ACC112 (cell line): ENCODE measurements at regions not wholly inside any gene's neighbourhood (a gene's known extent, or its start where the extent isn't known, plus 50 kb on each side); places are given as distances from the start of the nearest gene placed in this dataset.

Source experiments
- H2AFZ ChIP-seq: fragments of 200-600 bp; sonication (generic); one replicate; pipeline ENCODE4 v1.6.0; 2017; ENCODE audit warnings: antibody characterized with exemption, low read length; ENCODE audit not compliant: unreplicated experiment
- H3K27ac ChIP-seq: fragments of 200-600 bp; sonication (generic); 2 replicates; pipeline ENCODE4 v1.5.1; 2014; ENCODE audit warnings: low read depth, mild to moderate bottlenecking, antibody characterized with exemption, low read length, moderate library complexity
- H3K27me3 ChIP-seq: fragments of 200-600 bp; sonication (generic); 2 replicates; pipeline ENCODE4 v1.6.1; 2014; ENCODE audit warnings: mild to moderate bottlenecking, antibody characterized with exemption, low read length, moderate library complexity, mixed read lengths; ENCODE audit not compliant: insufficient read depth
- H3K36me3 ChIP-seq: fragments of 200-600 bp; sonication (generic); 2 replicates; pipeline ENCODE4 v1.6.1; 2016; ENCODE audit warnings: mild to moderate bottlenecking, antibody characterized with exemption, low read length, moderate library complexity, mixed read lengths; ENCODE audit not compliant: insufficient read depth
- H3K4me1 ChIP-seq: fragments of 200-600 bp; sonication (generic); one replicate; pipeline ENCODE4 v1.6.1; 2016; ENCODE audit warnings: low read length, mixed read lengths; ENCODE audit not compliant: insufficient read depth, unreplicated experiment, control insufficient read depth
- H3K4me3 ChIP-seq: fragments of 200-600 bp; sonication (generic); 2 replicates; pipeline ENCODE4 v1.5.1; 2014; ENCODE audit warnings: mild to moderate bottlenecking, low read depth, low read length
- H3K79me2 ChIP-seq: fragments of 200-600 bp; sonication (generic); one replicate; pipeline ENCODE4 v1.6.0; 2016; ENCODE audit warnings: low read length; ENCODE audit not compliant: control insufficient read depth, unreplicated experiment, insufficient read depth

DNA sequence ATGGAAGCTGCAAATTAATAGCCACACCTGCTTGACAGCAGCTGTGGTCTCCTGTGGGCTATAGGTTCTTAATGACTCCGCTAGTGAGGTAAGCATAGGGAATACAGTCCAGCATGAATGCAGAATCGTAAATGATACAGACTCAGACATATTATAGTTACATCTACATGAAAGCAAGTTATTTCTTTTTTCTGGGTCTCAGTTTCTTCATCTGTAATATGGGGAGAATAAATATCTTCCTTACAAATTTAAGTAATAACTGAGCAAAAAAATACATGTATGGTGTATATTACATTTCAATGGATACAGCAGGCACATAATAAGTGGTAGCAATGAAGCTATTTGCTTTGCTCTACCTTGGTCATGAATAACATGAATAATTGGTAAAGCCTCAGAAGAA, 245.9 kb upstream of the RHOBTB1 start:
- no peaks in the 10 kb centered on the region for H3K36me3 ChIP-seq
- no peak overlapping the region for H3K4me3 ChIP-seq
- H3K79me2 ChIP-seq = no peaks in the 10 kb centered on the region
- no peaks in the 10 kb centered on the region for H3K27me3 ChIP-seq
- no peak overlapping the region for H3K27ac ChIP-seq
- H2AFZ ChIP-seq = no peak overlapping the region
- no peaks in the 10 kb centered on the region for H3K4me1 ChIP-seq

DNA sequence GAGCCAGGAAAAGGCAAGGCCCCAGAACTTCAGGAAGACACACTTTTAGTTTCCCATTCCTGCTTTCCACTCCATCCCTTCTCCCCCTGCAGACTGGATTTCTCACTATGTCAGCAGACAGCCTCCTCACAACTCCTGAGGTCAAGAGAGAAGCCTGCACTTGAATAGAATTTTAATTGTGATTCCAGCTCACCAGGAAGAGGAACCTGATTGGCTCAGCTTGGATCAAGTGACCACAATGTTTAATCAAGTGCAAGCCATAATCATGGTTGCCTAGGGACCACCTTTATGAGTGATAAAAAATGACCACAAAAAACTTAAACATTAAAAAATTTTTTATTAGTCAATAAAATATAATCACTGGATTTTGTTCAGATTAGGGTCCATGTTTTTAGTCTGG, 244.7 kb upstream of the RHOBTB1 start:
- Histone ChIP-seq H3K79me2 (no peaks in the 10 kb centered on the region), H3K4me1 (no peaks in the 10 kb centered on the region), H3K27ac (no peak overlapping the region), H3K27me3 (peaks cover 2% of the 10 kb centered on the region; the same call in 1 of the 2 replicates), H2AFZ (no peak overlapping the region), H3K4me3 (no peak overlapping the region), H3K36me3 (no peaks in the 10 kb centered on the region)

DNA sequence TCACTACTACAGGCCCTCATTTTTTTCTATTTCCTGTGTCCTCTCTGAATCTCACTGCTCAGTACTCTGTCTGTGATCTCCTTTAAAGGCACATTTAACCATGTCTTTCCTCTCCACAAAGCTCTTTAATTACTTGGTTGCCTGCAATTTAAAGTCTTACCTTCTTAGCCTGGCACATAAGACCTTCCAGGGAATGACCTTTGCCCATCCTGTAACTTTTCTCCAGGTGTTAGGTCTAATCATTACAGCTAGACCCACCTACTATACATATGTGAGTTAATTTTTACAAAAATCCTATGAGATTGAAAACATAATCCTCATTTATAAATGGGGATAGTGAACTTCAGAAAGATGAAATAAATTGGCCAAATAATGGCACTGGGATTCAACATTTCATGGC, 244.1 kb upstream of the RHOBTB1 start:
- Histone ChIP-seq H3K27me3 (peaks cover 7% of the 10 kb centered on the region; the same call in 1 of the 2 replicates), H3K4me3 (no peak overlapping the region), H3K79me2 (no peaks in the 10 kb centered on the region), H3K27ac (no peak overlapping the region), H3K4me1 (no peaks in the 10 kb centered on the region), H2AFZ (no peak overlapping the region), H3K36me3 (no peaks in the 10 kb centered on the region)

DNA sequence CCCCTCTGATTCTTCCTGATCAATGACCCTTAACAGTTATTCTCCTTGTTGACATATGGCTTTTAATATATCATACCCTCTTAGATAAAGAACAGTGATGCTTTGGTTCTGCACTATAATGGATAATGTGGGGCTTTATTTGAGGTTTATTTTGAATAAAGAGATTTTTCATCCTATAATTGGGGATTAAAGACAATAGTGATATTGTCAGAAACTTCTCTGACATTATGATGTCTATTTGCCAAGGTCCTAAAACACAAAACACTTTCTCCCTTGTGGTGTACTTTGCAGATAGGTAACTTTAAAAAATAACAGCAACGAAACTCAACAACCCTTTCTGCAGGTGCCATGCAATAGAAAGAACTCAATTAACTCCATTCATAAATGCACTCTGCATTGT, 243.6 kb upstream of the RHOBTB1 start:
- H3K27me3 ChIP-seq = peaks cover 8% of the 10 kb centered on the region
- H3K4me1 ChIP-seq = no peaks in the 10 kb centered on the region
- H3K27ac ChIP-seq = no peak overlapping the region
- H2AFZ ChIP-seq = no peak overlapping the region
- no peaks in the 10 kb centered on the region for H3K36me3 ChIP-seq
- H3K4me3 ChIP-seq = no peak overlapping the region
- no peaks in the 10 kb centered on the region for H3K79me2 ChIP-seq

DNA sequence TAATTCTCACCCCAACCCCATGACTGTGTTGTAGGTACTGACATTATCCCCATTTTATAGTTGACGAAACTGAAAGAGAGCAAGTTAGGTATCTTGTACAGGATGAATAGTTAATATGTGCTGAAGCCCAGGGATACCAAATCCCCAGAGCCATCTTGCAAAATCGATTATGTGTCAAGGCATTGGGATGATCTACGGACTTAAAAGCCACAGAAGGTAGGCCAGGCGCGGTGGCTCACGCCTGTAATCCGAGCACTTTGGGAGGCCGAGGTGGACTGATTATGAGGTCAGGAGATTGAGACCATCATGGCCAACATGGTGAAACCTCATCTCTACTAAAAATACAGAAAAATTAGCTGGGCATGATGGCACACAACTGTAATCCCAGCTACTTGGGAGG, 242.4 kb upstream of the RHOBTB1 start:
- Histone ChIP-seq H3K36me3 (no peaks in the 10 kb centered on the region), H3K4me1 (no peaks in the 10 kb centered on the region), H3K79me2 (no peaks in the 10 kb centered on the region), H3K27ac (no peak overlapping the region), H2AFZ (no peak overlapping the region), H3K4me3 (no peak overlapping the region), H3K27me3 (peaks cover 14% of the 10 kb centered on the region)

DNA sequence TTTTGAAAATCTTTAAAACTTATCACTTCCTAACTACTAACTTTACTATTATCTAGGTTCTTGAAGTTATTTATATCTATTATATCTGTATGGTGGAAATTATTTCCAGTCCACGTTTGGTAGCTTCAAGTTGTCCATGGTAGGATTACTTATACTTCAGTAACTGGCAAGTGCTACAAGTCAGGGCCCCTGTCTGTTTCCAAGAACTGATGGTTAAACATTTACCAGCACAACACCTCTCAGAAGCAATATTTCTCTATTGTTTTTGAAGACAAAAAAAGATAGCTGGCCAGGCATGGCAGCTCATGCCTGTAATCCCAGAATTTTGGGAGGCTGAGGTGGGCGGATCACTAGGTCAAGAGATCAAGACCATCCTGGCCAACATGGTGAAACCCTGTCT, 240.4 kb upstream of the RHOBTB1 start:
- Histone ChIP-seq H3K79me2 (no peaks in the 10 kb centered on the region), H3K27me3 (peaks cover 14% of the 10 kb centered on the region), H3K36me3 (no peaks in the 10 kb centered on the region), H2AFZ (no peak overlapping the region), H3K4me3 (no peak overlapping the region), H3K4me1 (no peaks in the 10 kb centered on the region), H3K27ac (no peak overlapping the region)

DNA sequence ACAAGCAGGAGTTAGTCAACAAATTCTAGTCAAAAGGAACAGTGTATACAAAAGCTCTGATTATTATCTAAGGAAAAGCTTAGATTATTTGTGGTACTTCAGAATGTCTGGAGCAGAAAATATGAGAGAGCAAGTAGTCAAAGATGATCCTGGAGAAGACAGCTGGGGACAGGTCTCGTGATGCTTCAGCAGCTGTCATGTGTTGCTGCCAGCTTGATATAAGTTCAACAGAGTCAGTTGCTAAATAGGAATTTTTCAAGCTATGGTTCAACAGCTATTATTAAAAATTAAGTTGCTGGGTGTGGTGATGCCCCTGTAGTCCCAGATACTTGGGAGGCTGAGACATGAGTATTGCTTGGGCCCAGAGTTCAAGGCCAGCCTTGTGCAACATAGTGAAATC, 240.0 kb upstream of the RHOBTB1 start:
- Histone ChIP-seq H3K4me1 (no peaks in the 10 kb centered on the region), H3K27me3 (peaks cover 14% of the 10 kb centered on the region), H3K36me3 (no peaks in the 10 kb centered on the region), H2AFZ (no peak overlapping the region), H3K4me3 (no peak overlapping the region), H3K79me2 (no peaks in the 10 kb centered on the region), H3K27ac (no peak overlapping the region)

DNA sequence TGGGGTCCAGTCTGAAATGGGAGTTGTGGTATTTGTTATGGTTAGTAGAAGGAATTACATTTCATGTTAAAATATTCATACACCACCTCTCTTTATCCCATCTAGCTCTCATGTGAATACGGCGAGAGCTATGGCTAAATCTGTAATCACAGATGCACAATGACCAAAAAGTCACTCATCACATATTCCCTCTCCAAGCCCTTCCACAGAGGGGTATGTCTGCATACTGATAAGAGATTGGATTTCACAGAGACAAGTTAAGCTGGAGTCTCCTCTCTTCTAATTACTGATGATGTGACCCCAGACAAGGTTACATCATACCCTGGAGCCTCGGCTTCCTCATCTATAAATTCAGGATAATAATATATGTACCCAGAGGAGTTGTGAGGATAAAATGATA, 237.8 kb upstream of the RHOBTB1 start:
- Histone ChIP-seq H2AFZ (no peak overlapping the region), H3K36me3 (no peaks in the 10 kb centered on the region), H3K27ac (no peak overlapping the region), H3K4me3 (no peak overlapping the region), H3K27me3 (peaks cover 14% of the 10 kb centered on the region), H3K79me2 (no peaks in the 10 kb centered on the region), H3K4me1 (no peaks in the 10 kb centered on the region)

DNA sequence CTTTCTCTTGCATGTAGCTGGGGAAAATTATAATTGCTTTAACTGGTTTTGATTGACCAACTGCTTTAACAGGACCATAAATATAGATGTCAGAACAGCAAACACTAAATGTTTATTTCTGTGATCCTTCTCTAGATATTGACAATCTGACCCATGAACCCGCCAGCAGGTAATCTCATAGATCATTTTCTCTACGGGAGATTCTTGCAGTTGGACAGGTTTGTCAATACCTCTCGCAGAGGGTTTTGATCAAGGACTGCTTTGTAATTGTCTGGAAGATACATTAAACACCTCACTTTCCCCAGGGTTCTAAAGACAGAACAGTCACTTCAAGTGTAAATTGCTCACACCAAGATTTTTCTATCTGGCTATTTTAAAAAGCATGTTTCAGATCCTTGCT, 235.8 kb upstream of the RHOBTB1 start:
- Histone ChIP-seq H3K79me2 (no peaks in the 10 kb centered on the region), H3K4me3 (no peak overlapping the region), H3K27ac (no peak overlapping the region), H2AFZ (no peak overlapping the region), H3K4me1 (no peaks in the 10 kb centered on the region), H3K27me3 (peaks cover 14% of the 10 kb centered on the region), H3K36me3 (no peaks in the 10 kb centered on the region)

DNA sequence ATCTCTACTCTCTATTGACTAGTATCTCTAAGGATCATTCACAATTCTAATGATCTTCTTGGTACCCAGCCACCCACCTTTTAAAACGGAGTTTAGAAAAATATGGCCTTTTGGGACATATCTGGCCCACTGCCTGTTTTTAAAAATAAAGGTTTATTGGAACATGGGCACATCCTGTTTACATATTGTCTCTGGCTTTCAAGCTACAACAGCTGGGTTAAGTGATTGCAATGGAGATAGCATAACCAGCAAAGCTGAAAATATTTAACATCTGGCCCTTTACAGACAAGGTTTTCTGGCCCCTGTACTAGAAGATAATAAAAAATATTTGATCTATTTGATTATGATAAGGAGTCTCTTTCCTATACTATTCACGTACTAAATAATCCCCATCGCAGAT, 232.4 kb upstream of the RHOBTB1 start:
- H2AFZ ChIP-seq = no peak overlapping the region
- H3K27me3 ChIP-seq = peaks cover 15% of the 10 kb centered on the region; the same call in 1 of the 2 replicates
- no peak overlapping the region for H3K4me3 ChIP-seq

DNA sequence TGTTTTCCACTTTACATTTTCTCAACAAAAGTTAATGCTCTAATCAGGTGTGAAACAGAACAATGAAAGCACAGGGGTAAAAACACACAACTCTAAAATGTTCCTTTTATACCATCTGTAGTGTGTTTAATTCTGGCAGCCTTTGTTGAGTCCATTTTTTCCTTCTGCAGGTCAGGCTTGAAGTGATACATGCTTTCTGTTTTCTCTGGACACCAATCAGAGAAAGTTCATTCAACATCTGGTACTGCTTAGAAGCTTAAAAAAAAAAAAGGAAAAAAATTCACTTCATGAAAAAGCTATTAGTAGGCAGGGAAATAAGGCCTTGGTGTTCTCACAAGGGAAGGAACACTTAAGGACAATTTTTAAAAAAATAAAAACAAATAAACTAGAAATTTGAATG, 231.3 kb upstream of the RHOBTB1 start:
- H3K27ac ChIP-seq = no peak overlapping the region
- H3K4me1 ChIP-seq = no peaks in the 10 kb centered on the region
- no peak overlapping the region for H2AFZ ChIP-seq
- H3K36me3 ChIP-seq = no peaks in the 10 kb centered on the region
- H3K79me2 ChIP-seq = no peaks in the 10 kb centered on the region
- H3K27me3 ChIP-seq = peaks cover 18% of the 10 kb centered on the region; the same call in 1 of the 2 replicates
- H3K4me3 ChIP-seq = no peak overlapping the region

More for the DNA sequence above, 232.4 kb upstream of the RHOBTB1 start:
- H3K4me1 ChIP-seq = no peaks in the 10 kb centered on the region
- H3K79me2 ChIP-seq = no peaks in the 10 kb centered on the region
- H3K36me3 ChIP-seq = no peaks in the 10 kb centered on the region
- no peak overlapping the region for H3K27ac ChIP-seq
